Suprapubic skin (tissue), 4 donors: ENCODE measurements at regions not wholly inside any gene's neighbourhood (a gene's known extent, or its start where the extent isn't known, plus 50 kb on each side); places are given as distances from the start of the nearest gene placed in this dataset.

Source experiments
- POLR2A ChIP-seq, 2 donors: fragments of 450-650 bp; IDR thresholded peaks; one replicate each; pipeline ENCODE4 v1.6.1; 2017; ENCODE audit warnings: antibody characterized with exemption in 2 of 2, mild to moderate bottlenecking in 2 of 2, moderate library complexity in 2 of 2
- POLR2AphosphoS5 ChIP-seq, 3 donors: sonication (generic); formaldehyde crosslinking; IDR thresholded peaks; one replicate each; pipeline ENCODE4 v1.6.1; 2017; ENCODE audit warnings: antibody characterized with exemption in 3 of 3
- TF ChIP-seq, protein P1 (sequence below), 2 donors: fragments of 200-600 bp in 1 of 2; fragments of 450-650 bp in 1 of 2; sonication (generic) in 1 of 2; IDR thresholded peaks; one replicate each; pipeline ENCODE4 v1.5.1; 2016 to 2019; ENCODE audit warnings: antibody characterized with exemption in 2 of 2, mild to moderate bottlenecking in 1 of 2, moderate library complexity in 1 of 2

DNA sequence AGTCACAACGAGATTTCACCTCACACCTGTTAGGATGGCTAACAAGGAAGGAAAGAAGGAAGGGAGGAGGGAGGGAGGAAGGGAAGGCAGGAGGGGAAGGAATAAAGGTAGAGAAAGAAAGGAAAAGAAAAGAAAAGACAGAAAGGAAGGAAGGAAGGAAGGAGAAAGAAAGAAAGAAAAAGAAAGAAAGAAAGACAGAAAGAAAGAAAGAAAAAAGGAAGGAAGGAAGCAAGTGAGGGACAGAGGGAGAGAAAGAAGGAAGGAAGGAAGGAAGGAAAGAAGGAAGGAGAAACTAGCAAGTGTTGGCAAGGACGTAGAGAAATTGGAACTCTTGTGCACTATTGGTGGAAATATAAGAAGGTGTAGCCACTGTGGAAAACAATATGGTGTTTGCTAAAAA, 52.2 kb downstream of the CCDC185 start:
- TF ChIP-seq POLR2A (IDR thresholded peaks at IDR 0.05) (no peak), POLR2AphosphoS5 (IDR thresholded peaks at IDR 0.05) (no peak)
- TF ChIP-seq, protein P1, sequence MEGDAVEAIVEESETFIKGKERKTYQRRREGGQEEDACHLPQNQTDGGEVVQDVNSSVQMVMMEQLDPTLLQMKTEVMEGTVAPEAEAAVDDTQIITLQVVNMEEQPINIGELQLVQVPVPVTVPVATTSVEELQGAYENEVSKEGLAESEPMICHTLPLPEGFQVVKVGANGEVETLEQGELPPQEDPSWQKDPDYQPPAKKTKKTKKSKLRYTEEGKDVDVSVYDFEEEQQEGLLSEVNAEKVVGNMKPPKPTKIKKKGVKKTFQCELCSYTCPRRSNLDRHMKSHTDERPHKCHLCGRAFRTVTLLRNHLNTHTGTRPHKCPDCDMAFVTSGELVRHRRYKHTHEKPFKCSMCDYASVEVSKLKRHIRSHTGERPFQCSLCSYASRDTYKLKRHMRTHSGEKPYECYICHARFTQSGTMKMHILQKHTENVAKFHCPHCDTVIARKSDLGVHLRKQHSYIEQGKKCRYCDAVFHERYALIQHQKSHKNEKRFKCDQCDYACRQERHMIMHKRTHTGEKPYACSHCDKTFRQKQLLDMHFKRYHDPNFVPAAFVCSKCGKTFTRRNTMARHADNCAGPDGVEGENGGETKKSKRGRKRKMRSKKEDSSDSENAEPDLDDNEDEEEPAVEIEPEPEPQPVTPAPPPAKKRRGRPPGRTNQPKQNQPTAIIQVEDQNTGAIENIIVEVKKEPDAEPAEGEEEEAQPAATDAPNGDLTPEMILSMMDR (IDR thresholded peaks at IDR 0.05), result no peak
